NCI-H2196 treated with DMSO at 0.1 percent for 48 hours (cell line): ENCODE measurements at regions not wholly inside any gene's neighbourhood (a gene's known extent, or its start where the extent isn't known, plus 50 kb on each side); places are given as distances from the start of the nearest gene placed in this dataset.

Experiments used
- DNase-seq: peaks from one replicate; lab custom pipeline; 2025; ENCODE audit not compliant: unreplicated experiment; lab: John Stamatoyannopoulos, UW

DNA sequence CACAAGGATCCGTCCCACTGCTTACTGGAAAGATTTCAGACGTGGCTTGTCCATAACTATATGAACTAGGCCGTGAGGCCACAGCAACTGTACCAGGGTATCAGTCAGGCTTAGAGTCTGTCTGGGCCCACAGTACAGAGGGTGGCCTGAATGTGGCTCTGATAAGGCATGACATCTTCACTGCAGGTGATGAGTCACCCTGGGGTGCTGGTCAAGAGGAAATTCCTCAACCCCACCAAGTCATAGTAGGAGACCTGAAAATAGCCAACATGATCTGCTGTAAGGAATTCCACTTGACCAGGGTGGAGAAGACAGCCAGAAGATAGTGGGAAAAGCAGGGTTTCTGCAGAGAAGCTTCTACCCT, 107.7 kb downstream of the INHBB start:
- no peak for DNase-seq

DNA sequence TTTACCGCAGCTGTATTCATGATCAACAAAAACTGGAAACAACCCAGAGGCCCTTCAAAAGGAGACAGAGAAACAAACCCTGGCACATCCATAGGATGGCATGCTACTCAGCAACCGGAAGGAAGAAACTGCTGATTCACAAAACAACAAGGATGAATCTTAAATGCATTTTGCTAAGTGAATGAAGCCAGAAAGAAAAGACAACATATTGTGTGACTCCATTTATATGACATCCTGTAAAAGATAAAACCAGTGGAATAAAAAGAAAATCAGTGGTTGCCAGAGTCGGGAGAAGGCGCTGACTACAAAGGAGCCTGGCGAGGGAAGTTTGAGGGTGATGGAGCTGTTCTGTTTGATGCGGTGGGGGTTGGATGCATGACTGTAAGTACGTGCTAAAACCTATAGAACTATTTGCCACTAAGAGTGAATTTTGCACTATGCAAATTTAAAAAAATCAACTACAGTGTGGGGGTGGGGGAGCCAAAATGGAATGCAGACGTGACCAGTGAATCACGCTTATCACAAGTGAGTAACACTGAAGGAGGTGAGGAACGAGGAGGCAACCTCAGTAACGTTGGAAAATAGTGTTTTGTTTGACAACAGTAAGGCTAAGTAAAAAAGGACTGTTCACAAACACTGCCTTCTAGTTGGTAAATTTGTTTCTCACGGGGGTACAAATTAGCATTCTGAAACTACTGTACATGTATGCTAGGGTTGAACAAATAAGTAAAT, 108.9 kb downstream of the INHBB start:
- DNase-seq = no peak

DNA sequence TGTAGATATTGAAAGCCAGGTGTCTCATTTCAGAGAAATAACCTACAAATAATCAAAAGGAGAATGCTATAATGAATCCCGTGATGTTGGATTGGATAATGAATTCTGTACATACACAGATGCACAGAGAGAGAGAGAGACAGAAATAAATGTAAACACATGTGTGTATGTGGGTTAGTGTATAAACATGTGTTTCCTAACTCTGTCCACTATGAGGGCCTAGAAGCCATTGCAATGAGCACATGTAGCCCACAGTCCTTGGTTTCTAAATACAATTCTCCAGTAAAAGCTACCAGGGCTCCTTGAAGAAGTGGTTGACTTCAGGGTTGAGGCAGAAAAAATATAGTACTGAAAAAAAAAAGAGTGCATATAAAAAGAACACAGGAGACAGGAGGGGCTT, 109.5 kb downstream of the INHBB start:
- no peak for DNase-seq

DNA sequence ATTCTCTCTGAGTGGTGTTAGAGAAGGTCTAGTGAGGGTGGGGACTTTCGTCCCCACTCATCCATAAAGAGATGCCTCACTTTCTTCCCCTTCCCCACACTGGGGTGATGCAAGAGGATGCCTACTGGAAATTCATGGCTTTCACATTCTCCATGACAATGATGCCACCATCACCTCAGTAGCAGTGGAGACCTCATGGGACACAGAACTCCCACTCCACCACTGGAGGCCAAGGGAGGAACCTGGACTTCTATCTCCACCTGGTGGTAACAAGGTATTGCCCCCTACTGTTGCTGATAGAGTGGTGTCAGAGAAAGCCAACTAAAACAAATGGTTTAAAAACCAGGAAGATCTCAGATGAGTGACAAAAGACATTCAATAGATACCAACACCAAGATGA, 110.9 kb downstream of the INHBB start:
- DNase-seq = no peak

DNA sequence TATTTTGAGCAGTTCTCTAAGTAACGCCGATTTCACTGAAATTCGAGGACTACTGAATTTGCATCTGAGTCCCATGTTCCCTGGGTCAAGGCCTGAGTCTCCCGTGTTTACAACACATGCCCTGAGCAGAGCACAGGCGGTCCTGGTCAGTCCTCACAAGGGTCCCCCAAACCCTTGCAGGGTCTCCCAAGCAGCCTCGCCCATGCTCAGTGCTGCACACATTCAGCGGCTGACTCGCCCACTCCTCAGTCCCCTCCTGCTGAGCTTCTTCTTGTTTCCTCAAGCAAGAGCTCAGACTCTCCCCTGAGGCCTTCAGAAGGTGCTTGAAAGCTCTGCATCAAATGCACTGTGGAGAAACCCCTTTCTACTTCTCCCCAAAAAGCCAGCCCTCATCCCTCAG, 114.6 kb downstream of the INHBB start:
- no peak for DNase-seq

DNA sequence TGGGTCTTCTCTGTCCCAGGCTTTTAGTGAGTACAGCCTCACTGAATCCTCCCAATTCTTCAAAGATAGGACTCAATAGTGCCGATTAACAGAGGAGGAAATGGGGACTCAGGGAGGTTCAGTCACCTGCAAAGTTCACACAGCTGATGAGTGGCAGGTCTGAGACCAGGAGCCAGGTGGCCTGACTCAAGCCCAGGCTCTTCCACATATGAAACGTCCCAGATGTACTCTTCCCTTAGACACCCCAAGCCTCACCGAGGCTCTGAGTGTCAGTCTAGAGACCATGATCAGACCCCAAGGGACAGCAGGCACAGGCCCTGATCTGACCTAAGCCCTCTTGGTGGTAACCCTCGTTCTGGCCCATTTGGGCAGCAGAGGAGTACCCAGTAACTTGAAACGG, 115.2 kb downstream of the INHBB start:
- no peak for DNase-seq

DNA sequence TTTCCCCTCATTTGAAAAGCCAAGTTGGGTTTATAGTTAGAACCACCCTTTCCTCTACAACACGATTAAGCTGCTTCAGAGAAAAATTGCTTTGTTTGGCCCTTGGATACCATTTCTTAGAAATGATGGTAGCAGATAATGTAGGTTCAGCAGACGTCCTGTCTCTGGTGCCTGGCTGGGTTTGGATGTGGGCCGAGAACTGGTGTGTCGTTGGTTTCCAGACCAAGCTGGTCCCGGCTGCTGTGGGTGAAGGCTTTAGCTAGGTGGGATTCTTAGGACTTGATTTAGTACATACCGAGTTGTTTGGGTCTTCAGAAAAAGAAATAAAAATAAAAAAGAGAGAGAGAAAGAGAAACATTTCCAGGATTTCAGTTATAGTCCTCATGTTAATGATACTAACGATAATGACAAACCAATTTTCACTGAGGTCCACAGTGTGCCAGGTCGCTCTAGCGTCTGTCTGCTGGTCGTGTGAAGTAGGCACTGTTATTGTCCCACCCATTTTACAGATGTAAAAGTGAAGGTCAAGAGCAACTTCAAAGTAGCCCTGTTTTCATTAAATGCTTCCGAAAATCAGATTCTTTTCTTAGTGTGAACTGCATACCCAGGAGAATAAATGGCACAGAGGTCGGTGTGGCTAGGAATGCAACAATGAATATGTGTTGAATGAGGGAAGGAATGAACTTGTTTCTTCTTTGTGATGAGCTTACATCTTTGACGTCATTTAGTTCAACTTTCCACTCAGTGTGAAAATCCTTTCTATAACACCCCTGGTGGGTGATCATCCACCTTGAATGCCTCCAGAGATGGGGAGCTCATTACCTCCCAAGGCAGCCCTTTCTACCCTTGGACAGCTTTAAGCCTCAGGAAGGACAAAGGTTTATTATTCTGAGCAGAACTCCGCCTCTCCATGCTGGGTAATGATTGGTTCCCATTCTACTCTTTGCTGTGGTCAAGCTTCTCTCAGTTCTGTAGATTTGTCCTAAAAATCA, 115.9 kb downstream of the INHBB start:
- no peak for DNase-seq

DNA sequence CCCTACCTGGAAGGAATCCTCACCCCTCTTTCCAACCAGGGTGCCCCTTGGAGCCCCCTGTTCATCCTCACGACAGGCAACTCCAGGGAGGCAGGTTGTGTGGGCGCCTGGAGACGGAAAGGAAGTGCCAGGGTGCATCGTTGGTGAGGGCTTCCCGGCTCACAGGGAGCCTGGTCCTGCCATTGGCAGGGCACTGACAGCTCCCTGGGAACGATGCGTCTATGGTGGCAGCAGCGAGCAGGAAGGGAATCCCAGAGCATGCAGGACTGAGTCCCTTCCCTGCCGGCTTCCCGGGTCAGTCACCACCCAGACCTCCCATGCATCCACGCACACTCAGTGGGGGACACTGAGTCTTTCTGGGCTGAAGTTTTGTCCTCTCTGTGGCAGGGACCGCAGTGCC, 117.6 kb downstream of the INHBB start:
- DNase-seq = no peak

DNA sequence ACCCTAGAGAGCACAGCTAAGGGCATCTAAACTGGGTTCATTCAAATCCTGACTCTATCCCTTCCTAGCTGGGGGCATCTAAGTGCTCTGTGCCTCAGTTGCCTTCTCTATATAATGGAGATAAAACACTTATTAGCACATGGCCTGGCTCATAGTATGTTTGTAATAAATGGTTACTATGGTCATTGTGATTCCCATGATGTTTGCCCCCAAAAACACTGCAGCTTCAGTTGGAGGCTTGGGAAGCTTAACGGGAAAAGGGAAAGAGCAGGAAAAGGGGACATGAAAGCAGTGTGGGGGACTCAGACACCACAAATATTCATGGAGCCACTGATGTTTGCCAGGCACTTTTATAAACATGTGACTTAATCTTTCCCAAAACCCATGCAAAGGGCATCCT, 118.1 kb downstream of the INHBB start:
- DNase-seq = no peak

DNA sequence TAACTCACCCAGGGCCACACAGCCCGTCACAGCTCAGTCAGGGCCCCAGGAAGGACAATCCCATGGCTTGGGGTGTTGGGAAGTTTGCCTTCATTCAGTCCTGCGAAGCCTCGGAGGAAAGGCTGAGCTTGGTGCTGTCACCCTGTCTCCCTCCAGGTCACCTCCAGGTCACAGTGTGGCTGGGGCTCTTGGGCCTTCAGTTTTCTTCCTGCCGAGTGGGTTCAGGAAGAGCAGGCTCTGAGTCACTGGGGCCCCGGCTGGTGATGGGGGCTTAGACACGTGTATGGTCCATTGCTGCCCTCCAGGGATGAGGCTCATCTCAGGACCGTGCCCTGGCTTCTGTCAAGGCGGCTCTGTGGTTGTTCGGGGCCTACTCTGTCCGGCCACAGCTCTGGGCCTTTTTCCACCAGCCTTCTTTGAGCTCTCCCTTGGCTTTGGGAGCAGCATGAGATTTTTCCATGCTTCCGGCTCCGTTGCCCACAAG, 118.6 kb downstream of the INHBB start:
- no peak for DNase-seq

DNA sequence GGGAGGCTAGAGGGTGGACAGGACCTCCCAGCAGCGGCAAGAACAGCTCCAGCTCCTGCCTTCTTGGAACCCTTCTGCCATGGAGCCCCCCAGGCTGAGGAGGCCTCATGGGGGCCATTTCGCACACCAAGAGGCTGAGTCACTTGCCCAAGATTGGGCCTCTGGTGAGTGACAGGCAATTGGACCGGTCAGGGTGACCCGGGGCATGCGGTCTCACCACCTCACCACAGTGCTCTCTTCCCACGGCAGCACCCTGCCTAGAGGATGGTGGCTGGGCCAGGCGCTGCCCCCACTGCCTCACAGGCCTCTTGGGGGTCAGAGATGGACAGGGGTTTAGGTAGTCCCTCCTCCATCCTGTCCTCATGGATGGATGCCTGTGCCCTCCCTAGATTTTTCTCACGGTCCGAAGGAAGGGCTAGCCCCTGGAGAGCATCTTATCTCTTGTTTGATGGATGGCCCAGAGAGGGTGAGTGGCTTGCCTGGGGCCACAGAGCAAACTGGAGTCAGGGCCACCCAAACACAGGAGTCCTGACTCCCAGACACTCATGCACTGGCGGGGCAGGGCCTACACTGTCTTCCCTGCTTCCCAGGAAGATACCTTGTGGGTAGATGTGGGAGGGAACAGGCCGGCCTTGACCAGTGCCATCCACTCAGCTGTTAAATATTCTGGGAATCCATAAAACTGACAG, 119.2 kb downstream of the INHBB start:
- DNase-seq = no peak

DNA sequence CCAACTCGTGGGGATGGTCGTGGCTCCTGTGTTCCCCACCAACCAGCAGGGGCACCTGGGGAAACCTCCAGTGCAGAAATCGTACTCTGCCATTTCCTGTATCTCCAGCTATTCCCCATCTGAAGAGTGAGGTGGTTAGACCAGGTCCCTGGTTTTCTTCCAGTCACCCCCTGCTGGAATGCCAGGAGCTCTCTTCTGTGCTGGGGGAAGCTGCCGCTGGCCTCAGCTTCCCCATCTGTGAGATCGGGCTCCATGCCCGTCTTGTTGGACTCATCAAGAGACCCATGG, 119.7 kb downstream of the INHBB start:
- DNase-seq = no peak

DNA sequence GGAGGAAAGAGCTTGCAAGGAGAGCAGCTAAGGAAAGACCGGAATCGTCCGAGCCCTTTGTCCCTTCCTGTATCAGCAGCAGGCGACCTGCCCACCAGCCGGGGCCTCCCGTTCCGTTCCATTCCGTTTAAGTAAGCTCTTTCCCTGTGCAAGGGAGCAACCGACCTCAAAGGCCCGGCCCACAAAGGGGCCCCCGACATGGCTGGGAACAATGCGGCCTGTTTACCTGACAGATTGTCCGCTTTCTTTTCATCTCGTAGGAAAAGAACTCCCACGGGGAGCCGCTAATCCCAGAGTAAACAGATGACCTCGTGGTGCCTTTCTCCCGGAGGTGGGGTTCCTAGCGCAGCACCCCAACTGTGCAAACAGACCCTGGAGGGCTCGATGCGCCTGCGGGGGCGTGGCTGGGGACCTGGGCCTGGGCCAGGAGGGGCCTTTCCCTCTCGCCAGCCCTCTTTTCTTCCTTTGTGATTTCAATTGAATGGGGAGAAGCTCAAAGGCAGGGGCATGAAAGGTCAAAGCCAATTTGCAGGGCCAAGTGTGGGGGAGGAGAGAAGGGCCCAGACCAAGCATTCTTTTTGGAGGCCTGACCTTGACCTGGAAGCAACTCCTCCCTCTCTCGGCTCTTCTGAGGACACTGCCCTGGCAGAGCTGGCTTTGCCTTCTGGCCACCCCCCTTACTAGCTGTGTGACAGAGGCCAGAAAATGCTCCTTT, 120.2 kb downstream of the INHBB start:
- no peak for DNase-seq

DNA sequence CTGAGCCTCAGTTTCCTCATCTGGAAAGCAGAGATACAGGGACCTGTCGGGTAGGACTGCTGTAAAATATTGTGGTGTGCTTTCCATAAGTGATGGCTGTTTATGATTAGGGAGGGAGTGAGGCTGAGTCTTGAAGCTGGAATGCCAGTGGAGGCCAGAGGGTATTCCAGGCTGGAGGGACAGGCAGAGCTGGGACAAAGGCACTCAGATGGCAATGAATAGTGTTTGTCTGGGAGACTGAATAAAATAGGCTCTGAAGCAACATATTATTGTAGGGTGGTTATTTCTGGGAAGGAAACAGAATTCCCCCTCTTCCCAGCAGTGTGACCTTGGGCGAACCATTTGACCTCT, 120.7 kb downstream of the INHBB start:
- no peak for DNase-seq

DNA sequence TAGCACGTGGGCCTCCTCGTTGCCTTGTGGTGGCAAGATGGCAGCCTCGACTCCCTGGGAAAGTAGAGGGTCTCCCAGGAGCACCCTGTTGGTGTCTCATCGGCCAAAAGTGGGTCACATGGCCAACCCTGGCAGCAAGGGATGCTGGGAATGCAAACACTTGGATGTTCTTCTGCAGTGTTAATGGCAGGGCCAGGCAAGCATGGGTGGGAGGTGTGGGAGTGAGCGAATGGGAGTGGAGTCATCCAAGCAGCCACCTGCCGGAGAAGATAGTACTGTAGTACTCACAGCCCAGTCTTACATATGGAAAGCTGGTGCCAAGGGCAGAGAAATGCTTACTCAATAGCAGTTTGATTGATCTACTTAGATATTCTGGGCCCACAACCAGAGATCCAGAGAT, 122.2 kb downstream of the INHBB start:
- DNase-seq = no peak

DNA sequence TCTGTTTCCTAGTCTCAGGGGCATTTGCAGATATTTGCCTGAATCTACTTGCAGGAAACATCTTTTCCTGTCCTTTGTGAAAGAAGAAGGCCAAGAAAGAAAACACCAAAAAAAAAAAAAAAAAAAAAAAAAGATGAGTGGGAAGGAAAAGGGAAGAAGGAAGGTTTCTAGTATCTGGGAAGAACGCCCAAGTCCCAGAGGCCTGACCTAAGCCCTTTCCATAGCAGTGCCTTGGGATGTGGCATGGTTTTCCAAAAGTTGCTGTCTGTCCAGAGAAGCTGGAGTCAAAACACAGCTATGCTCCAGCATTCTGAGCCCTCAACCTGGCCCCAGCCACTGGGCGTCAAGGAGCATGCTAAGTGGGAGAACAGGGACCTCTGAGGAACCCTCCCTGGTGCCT, 123.5 kb downstream of the INHBB start:
- DNase-seq = no peak

DNA sequence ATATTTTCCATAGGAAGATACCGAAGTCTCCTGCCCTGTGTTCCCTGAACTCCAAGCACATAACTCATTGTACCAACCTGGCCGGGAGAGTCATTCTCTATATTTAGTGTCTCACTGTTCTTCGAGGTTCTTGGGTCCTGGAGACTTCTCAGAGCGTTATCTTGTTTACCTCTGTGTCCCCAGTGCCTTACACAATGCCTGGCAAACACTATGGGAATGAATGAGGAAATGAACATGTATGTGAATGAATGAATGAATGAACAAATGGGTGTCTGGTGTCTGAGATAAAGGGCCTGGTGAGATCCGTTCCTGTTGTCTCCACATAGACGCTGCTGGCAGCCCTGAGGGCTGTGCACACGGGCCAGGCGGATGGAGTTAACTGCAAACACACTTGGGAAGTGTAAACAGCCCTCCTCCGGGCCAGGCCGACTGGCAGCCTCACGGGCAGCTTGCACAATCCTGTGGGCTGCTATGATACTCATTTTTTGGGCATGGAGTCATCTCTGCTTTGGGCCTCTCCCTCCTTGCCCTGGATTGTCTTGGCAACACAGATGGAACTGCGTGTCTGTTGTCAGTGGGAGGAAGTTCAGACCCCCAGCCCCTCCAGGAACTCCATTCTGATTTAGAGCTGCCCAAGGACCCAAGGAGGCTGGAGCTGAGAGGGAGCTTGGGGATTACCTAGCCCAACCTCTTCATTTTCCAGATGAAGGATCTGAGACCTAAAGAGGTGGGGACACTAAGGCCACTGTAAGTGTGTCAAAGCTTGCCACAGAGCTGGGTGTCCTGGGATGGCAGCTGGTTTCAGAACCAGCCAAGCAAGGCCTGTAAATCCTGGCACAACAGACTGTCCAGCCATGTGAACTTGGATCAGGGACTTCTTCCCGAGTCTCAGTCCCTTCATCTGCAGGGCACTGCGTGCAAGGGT, 124.4 kb downstream of the INHBB start:
- peak; percentile 63 for DNase-seq

DNA sequence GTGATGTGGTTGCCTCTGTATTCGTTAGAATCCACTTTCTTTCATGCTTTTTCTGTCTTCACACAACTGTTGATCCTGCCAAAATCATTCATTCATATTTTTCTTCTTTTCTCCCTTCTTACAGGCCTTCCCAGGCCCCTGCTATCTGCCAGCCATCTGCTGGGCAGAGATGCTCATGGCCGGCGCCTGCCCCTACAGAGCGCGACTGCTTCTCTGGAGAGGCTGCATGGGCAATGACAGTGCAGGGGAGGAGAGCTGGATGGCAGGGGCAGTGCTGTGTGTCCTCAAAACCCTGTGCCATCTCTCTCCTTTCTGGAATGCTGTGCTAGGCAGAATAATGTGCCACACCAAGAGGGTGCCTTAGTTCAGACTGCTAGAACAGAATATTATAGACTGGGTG, 125.2 kb downstream of the INHBB start:
- DNase-seq = no peak

DNA sequence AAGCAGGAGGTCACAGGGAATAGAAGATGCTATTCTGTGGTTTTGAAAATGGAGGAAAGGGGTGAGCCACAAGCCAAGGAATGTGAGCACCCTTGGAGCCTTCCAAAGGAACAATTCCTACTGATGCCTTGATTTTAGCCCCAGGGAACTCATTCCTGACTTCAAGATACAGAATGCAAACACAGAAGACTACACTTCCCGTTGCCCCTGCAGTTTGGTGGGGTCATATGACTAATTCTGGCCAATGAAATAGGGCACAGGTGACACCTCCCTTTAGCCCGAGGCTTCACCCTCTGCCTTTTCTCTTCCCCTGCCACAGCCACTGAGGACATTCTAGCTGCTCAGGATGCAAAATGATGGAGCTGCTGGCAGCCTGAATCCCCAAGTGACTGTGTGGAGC, 126.1 kb downstream of the INHBB start:
- DNase-seq = no peak

DNA sequence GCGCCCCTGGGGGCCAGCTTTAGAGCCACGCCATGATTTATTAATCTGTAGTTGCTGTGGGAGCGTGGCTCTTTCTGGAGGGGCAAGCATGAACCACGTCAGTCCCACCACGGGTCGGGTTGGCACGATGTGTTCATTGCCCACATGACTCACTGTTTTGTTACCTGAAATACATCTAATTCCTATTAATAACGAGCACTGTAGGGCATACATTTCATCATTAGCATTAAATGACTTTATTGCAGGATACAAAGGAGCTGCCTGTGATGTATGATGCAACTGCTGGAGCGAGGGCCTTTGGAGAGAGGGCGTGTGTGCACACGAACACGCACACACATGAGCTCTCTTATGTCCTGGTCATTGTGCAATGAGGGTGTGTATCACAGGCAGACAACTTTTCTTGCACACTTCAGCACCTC, 127.0 kb downstream of the INHBB start:
- DNase-seq = no peak
